Renal cortical epithelial cell (primary cell): ENCODE measurements at regions not wholly inside any gene's neighbourhood (a gene's known extent, or its start where the extent isn't known, plus 50 kb on each side); places are given as distances from the start of the nearest gene placed in this dataset.

Experiments
- DNase-seq: peaks from one replicate; pipeline ENCODE4 v3.0.0-alpha.2; 2011; ENCODE audit warnings: low read depth

DNA sequence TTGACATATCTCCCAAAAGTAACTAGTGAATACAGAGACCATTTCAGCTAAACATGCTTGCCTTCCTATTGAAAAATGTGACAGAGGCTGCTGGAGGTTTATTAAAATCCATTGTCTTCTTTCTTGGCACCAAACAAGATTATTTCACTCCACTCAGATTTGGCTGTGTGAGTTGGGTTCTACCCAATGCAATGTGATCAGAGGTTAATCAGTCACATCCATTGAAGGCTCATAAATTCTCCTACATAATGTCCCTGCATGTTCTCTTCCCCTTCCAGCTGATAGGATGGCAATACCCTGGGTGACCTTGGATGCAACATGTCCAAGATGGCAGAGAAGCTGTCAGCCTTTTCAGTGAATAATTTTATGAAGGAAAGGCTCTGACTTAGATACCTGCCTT is 54.5 kb downstream of the TKTL2 start:
- DNase-seq: no peak

DNA sequence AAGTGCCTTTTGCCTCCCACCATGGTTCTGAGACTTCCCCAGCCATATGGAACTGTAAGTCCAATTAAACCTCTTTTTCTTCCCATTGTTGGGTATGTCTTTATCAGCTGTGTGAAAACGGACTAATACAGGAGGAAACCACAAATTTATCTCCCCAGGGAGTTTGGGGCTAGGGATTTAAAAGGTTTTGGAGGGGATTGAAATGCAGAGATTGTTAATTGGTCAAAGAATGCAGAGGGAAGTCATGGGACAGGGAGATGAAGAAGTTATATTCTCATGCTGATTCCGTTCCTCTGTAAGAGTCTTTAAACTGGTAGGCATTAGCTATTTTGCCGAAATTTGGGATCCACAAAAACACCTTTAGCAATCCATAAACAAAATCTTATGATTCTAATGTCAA is 57.9 kb downstream of the TKTL2 start:
- DNase-seq: no peak

DNA sequence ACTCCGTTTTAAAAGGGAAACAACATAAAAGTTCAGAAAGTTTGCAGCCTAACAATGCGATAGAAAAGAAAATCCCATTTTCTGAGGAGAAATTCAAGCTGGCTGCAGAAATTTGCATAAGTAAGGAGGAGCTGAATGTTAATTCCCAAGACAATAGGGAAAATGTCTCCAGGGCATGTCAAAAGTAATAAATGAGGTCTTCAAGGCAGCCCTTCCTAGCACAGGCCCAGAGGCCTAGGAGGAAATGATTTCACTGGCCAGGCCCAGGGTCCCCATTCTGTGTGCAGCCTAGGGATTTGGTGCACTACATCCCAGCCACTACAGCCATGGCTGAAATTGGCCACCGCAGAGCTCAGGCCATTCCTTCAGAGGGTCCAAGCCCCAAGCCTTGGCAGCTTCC is 59.3 kb downstream of the TKTL2 start:
- no peak for DNase-seq

DNA sequence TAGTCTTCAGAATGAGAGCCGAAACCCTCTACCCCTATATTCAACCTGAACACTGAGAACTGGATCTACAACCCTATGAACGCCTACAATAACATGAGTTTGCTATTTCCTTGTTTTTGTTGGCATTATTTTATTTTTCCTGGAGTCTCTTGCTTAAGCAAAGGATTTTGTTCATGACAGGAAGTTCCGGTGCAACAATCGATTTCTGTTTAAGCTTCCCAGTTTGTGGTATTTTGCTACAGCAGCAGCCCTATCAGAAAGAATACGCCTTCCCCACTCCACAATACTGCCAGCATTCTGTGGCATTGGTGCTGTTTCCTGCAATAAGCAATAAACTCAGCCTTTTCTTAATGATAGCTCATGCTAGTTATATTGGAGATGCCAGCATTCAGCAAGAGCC is 60.9 kb downstream of the NPY5R start:
- DNase-seq: peak; percentile 44

DNA sequence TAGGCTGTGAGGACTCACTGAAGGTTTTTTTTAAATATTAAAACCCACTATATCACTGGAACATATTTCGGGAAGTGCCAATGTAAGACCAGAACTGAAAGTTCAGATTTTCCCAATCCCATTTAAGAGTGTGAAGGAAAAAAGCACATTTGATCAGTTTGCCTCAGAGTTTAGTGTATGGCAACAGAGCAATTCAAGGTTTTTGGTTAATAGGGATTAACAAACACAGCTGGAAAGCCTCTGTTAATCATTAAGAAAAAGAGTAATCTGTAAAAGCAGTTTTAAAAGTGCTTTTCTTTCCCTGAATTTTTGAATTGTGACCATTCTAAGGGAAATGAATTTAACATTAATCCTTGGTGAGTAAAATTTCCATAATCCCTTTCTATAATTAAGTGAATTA is 60.4 kb downstream of the NPY5R start:
- peak; percentile 47 for DNase-seq
